Immature natural killer cell (primary cell): ENCODE measurements at regions not wholly inside any gene's neighbourhood (a gene's known extent, or its start where the extent isn't known, plus 50 kb on each side); places are given as distances from the start of the nearest gene placed in this dataset.
A peak's percentile ranks its signal among the peaks of the same experiment; 100 is the strongest.

Source experiments
- DNase-seq, 3 donors: peaks; one replicate each; pipeline ENCODE4 v3.0.0; 2022; ENCODE audit warnings: mixed read lengths in 1 of 3
- H3K27ac Mint-ChIP-seq, 6 donors: one replicate each; pipeline ENCODE4 v1.8.0; 2020; ENCODE audit warnings: mixed read lengths in 6 of 6, mild to moderate bottlenecking in 5 of 6, inconsistent platforms in 4 of 6, moderate library complexity in 3 of 6
- H3K27me3 Mint-ChIP-seq, 3 donors: one replicate each; pipeline ENCODE4 v1.8.0; 2020 to 2021; ENCODE audit warnings: low read depth in 3 of 3, mild to moderate bottlenecking in 3 of 3, mixed read lengths in 3 of 3, moderate library complexity in 3 of 3, inconsistent platforms in 1 of 3
- H3K36me3 Mint-ChIP-seq, 3 donors: one replicate each; pipeline ENCODE4 v1.8.0; 2020; ENCODE audit warnings: mixed read lengths in 3 of 3, inconsistent platforms in 2 of 3, mild to moderate bottlenecking in 2 of 3
- H3K4me1 Mint-ChIP-seq, 2 donors: one replicate each; pipeline ENCODE4 v1.8.0; 2020; ENCODE audit warnings: inconsistent platforms in 2 of 2, mild to moderate bottlenecking in 2 of 2, mixed read lengths in 2 of 2, moderate library complexity in 1 of 2
- H3K4me3 Mint-ChIP-seq, 5 donors: one replicate each; pipeline ENCODE4 v1.8.0; 2020; ENCODE audit warnings: mild to moderate bottlenecking in 5 of 5, mixed read lengths in 5 of 5, inconsistent platforms in 3 of 5, moderate library complexity in 3 of 5
- H3K9me3 Mint-ChIP-seq, 6 donors: one replicate each; pipeline ENCODE4 v1.8.0; 2020; ENCODE audit warnings: mild to moderate bottlenecking in 6 of 6, mixed read lengths in 6 of 6, inconsistent platforms in 4 of 6, moderate library complexity in 3 of 6

- Mint-ChIP-seq H3K4me1 (no peaks in the 10 kb centered on the region), H3K9me3 (no peaks in the 10 kb centered on the region), H3K27me3 (peaks cover 0 to 7% (median 6%) of the 10 kb centered on the region in 3 donors), H3K4me3 (no peak overlapping the region), H3K27ac (peak overlapping the region in 1 of 6 donors; percentile 22), H3K36me3 (no peaks in the 10 kb centered on the region)
- no peak for DNase-seq
These were observed 100.5 kb upstream of the PRNP start for GRCh38 chr20:4585758-4586157.

- DNase-seq: no peak
- Mint-ChIP-seq H3K4me1 (no peaks in the 10 kb centered on the region), H3K4me3 (no peak overlapping the region), H3K9me3 (no peaks in the 10 kb centered on the region), H3K36me3 (no peaks in the 10 kb centered on the region), H3K27ac (no peak overlapping the region), H3K27me3 (peaks cover under 1 to 7% (median 6%) of the 10 kb centered on the region in 3 donors)
These were observed 101.0 kb upstream of the PRNP start for GRCh38 chr20:4585104-4585753.

- H3K27me3 Mint-ChIP-seq: peaks cover 2 to 7% (median 6%) of the 10 kb centered on the region in 3 donors
- H3K4me1 Mint-ChIP-seq: no peaks in the 10 kb centered on the region
- H3K4me3 Mint-ChIP-seq: no peak overlapping the region
- H3K27ac Mint-ChIP-seq: no peak overlapping the region
- H3K36me3 Mint-ChIP-seq: no peaks in the 10 kb centered on the region
- H3K9me3 Mint-ChIP-seq: no peaks in the 10 kb centered on the region
- no peak for DNase-seq
These were observed 101.7 kb upstream of the PRNP start for GRCh38 chr20:4584510-4584909.

- peaks cover 7 to 11% (median 11%) of the 10 kb centered on the region in 3 donors for H3K27me3 Mint-ChIP-seq
- no peaks in the 10 kb centered on the region for H3K4me1 Mint-ChIP-seq
- H3K4me3 Mint-ChIP-seq: no peak overlapping the region
- no peaks in the 10 kb centered on the region for H3K9me3 Mint-ChIP-seq
- no peak overlapping the region for H3K27ac Mint-ChIP-seq
- DNase-seq: no peak
- H3K36me3 Mint-ChIP-seq: no peaks in the 10 kb centered on the region
These were observed 104.4 kb upstream of the PRNP start for GRCh38 chr20:4581838-4582237.

- H3K27me3 Mint-ChIP-seq: peaks cover 3 to 18% (median 16%) of the 10 kb centered on the region in 3 donors
- H3K4me1 Mint-ChIP-seq: no peaks in the 10 kb centered on the region
- H3K9me3 Mint-ChIP-seq: no peaks in the 10 kb centered on the region
- H3K27ac Mint-ChIP-seq: no peak overlapping the region
- H3K4me3 Mint-ChIP-seq: no peak overlapping the region
- no peaks in the 10 kb centered on the region for H3K36me3 Mint-ChIP-seq
- DNase-seq: no peak
These were observed 107.9 kb upstream of the PRNP start for GRCh38 chr20:4578375-4578774.

- Mint-ChIP-seq H3K4me3 (no peak overlapping the region), H3K4me1 (no peaks in the 10 kb centered on the region), H3K9me3 (no peaks in the 10 kb centered on the region), H3K36me3 (no peaks in the 10 kb centered on the region), H3K27me3 (peaks cover 4 to 17% (median 15%) of the 10 kb centered on the region in 3 donors), H3K27ac (no peak overlapping the region)
- DNase-seq: no peak
These were observed 111.9 kb upstream of the PRNP start for GRCh38 chr20:4574356-4574690.

GRCh38 chr20:4573564-4574355, 112.5 kb upstream of the PRNP start:
- Mint-ChIP-seq H3K9me3 (no peaks in the 10 kb centered on the region), H3K27ac (no peak overlapping the region), H3K36me3 (no peaks in the 10 kb centered on the region), H3K4me1 (no peaks in the 10 kb centered on the region), H3K27me3 (peaks cover 3 to 17% (median 15%) of the 10 kb centered on the region in 3 donors), H3K4me3 (no peak overlapping the region)
- DNase-seq: no peak

- H3K27me3 Mint-ChIP-seq: peaks cover 3 to 12% (median 7%) of the 10 kb centered on the region in 3 donors
- no peak overlapping the region for H3K4me3 Mint-ChIP-seq
- H3K4me1 Mint-ChIP-seq: no peaks in the 10 kb centered on the region
- no peak overlapping the region for H3K27ac Mint-ChIP-seq
- DNase-seq: no peak
- no peaks in the 10 kb centered on the region for H3K36me3 Mint-ChIP-seq
- H3K9me3 Mint-ChIP-seq: no peaks in the 10 kb centered on the region
These were observed 114.3 kb upstream of the PRNP start for GRCh38 chr20:4571759-4572531.

- Mint-ChIP-seq H3K4me1 (no peaks in the 10 kb centered on the region), H3K9me3 (no peaks in the 10 kb centered on the region), H3K4me3 (no peak overlapping the region), H3K27ac (no peak overlapping the region), H3K27me3 (peaks cover 2 to 6% (median 3%) of the 10 kb centered on the region in 3 donors), H3K36me3 (no peaks in the 10 kb centered on the region)
- DNase-seq: no peak
These were observed 116.4 kb upstream of the PRNP start for GRCh38 chr20:4569865-4570264.

GRCh38 chr20:4569092-4569491, 117.2 kb upstream of the PRNP start:
- no peak for DNase-seq
- Mint-ChIP-seq H3K36me3 (no peaks in the 10 kb centered on the region), H3K27ac (no peak overlapping the region), H3K27me3 (peaks cover 3 to 6% (median 4%) of the 10 kb centered on the region in 3 donors), H3K4me3 (no peak overlapping the region), H3K4me1 (no peaks in the 10 kb centered on the region), H3K9me3 (no peaks in the 10 kb centered on the region)

- Mint-ChIP-seq H3K27ac (no peak overlapping the region), H3K9me3 (no peaks in the 10 kb centered on the region), H3K27me3 (peaks cover 3 to 6% (median 5%) of the 10 kb centered on the region in 3 donors), H3K4me3 (no peak overlapping the region), H3K4me1 (no peaks in the 10 kb centered on the region), H3K36me3 (no peaks in the 10 kb centered on the region)
- no peak for DNase-seq
These were observed 117.8 kb upstream of the PRNP start for GRCh38 chr20:4568361-4568959.

GRCh38 chr20:4567170-4567569, 119.1 kb upstream of the PRNP start:
- Mint-ChIP-seq H3K36me3 (no peaks in the 10 kb centered on the region), H3K4me3 (no peak overlapping the region), H3K27me3 (peaks cover 3 to 5% (median 3%) of the 10 kb centered on the region in 3 donors), H3K27ac (no peak overlapping the region), H3K4me1 (no peaks in the 10 kb centered on the region), H3K9me3 (no peaks in the 10 kb centered on the region)
- no peak for DNase-seq

GRCh38 chr20:4563534-4563933, 122.7 kb upstream of the PRNP start:
- no peaks in the 10 kb centered on the region for H3K4me1 Mint-ChIP-seq
- no peak overlapping the region for H3K27ac Mint-ChIP-seq
- H3K36me3 Mint-ChIP-seq: no peaks in the 10 kb centered on the region
- H3K4me3 Mint-ChIP-seq: no peak overlapping the region
- peaks cover 2 to 11% (median 8%) of the 10 kb centered on the region in 3 donors for H3K27me3 Mint-ChIP-seq
- H3K9me3 Mint-ChIP-seq: no peaks in the 10 kb centered on the region
- DNase-seq: no peak

- DNase-seq: no peak
- no peaks in the 10 kb centered on the region for H3K9me3 Mint-ChIP-seq
- H3K36me3 Mint-ChIP-seq: no peaks in the 10 kb centered on the region
- no peak overlapping the region for H3K27ac Mint-ChIP-seq
- H3K4me1 Mint-ChIP-seq: no peaks in the 10 kb centered on the region
- no peak overlapping the region for H3K4me3 Mint-ChIP-seq
- peaks cover 2 to 11% (median 10%) of the 10 kb centered on the region in 3 donors for H3K27me3 Mint-ChIP-seq
These were observed 123.2 kb upstream of the PRNP start for GRCh38 chr20:4563031-4563430.
